ENCODE measurements at regions not wholly inside any gene's neighbourhood (a gene's known extent, or its start where the extent isn't known, plus 50 kb on each side); places are given as distances from the start of the nearest gene placed in this dataset.
"Not testable (repeated sequence)": the region's sequence is repeated elsewhere in the genome, so short reads cannot be mapped to it uniquely, and the experiment has no call there.

DNA sequence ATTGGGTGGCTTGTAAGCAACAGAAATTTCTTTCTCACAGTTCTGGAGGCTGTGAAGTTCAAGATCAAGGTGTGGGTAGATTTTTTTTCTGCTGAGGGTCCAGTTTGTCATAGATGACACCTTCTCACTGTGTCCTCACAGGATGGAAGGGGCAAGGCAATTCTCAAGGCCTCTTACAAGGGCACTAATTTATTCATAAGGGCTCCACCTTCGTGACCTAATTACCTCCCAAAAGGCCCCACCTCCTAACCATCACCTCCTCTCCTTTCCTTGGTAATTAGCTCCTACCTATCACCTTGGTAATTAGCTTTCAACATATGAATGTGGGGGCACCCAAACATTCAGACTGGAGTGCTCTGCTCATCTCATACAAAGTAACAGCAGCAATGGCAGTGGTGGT lies 92.3 kb upstream of the CD44 start:
- TF ChIP-seq, protein P1, sequence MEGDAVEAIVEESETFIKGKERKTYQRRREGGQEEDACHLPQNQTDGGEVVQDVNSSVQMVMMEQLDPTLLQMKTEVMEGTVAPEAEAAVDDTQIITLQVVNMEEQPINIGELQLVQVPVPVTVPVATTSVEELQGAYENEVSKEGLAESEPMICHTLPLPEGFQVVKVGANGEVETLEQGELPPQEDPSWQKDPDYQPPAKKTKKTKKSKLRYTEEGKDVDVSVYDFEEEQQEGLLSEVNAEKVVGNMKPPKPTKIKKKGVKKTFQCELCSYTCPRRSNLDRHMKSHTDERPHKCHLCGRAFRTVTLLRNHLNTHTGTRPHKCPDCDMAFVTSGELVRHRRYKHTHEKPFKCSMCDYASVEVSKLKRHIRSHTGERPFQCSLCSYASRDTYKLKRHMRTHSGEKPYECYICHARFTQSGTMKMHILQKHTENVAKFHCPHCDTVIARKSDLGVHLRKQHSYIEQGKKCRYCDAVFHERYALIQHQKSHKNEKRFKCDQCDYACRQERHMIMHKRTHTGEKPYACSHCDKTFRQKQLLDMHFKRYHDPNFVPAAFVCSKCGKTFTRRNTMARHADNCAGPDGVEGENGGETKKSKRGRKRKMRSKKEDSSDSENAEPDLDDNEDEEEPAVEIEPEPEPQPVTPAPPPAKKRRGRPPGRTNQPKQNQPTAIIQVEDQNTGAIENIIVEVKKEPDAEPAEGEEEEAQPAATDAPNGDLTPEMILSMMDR (IDR thresholded peaks at IDR 0.05; ENCODE audit: low read depth, low read length): no peak
- Histone ChIP-seq H3K36me3 (no peaks in the 10 kb centered on the region), H3K9me3 (ENCODE audit: severe bottlenecking) (no peaks in the 10 kb centered on the region), H3K4me3 (ENCODE audit: low read depth, low read length) (no peak overlapping the region), H3K27ac (no peak overlapping the region), H3K27me3 (ENCODE audit: insufficient read depth, low read depth, severe bottlenecking) (no peaks in the 10 kb centered on the region)
- no peak for DNase-seq

DNA sequence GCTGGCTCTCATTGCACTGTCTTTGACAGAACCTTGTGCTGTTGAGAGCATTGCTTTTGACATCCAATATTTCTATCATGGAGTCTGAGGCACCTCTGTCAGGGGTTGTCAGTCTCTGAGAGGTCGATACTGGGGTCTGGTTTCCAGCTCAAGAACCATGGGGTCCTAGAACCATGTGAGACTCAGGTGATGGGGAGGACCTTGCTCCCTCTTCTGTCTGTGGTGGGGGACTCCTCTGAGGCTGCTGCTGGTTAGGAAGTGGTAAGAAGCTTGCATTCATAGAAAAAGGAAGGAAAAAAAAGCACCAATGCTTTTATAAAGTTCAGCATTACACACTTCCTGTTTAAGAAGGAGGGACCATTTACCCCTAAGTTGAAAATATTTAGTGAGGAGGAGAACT lies 91.8 kb upstream of the CD44 start:
- Histone ChIP-seq H3K27me3 (ENCODE audit: insufficient read depth, low read depth, severe bottlenecking) (no peaks in the 10 kb centered on the region), H3K36me3 (no peaks in the 10 kb centered on the region), H3K9me3 (ENCODE audit: severe bottlenecking) (no peaks in the 10 kb centered on the region), H3K27ac (no peak overlapping the region), H3K4me3 (ENCODE audit: low read depth, low read length) (no peak overlapping the region)
- TF ChIP-seq, protein P1 (IDR thresholded peaks at IDR 0.05; ENCODE audit: low read depth, low read length): no peak
- no peak for DNase-seq

DNA sequence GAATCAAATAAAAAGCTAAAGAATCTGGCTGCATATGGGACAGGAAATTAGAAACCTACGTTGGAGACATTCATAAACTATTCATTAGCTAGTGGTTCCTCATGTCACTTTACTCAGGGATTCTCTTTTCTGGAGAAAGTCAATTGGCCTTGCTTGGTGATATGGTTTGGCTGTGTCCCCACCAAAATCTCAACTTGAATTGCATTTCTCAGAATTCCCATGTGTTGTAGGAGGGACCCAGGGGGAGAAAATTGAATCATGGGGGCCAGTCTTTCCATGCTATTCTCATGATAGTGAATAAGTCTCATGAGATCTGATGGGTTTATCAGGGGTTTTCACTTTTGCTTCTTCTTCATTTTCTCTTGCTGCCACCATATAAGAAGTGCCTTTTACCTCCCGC lies 91.2 kb upstream of the CD44 start:
- Histone ChIP-seq H3K4me3 (ENCODE audit: low read depth, low read length) (no peak overlapping the region), H3K9me3 (ENCODE audit: severe bottlenecking) (no peaks in the 10 kb centered on the region), H3K27me3 (ENCODE audit: insufficient read depth, low read depth, severe bottlenecking) (no peaks in the 10 kb centered on the region), H3K36me3 (no peaks in the 10 kb centered on the region), H3K27ac (no peak overlapping the region)
- no peak for DNase-seq
- TF ChIP-seq, protein P1 (IDR thresholded peaks at IDR 0.05; ENCODE audit: low read depth, low read length): no peak

DNA sequence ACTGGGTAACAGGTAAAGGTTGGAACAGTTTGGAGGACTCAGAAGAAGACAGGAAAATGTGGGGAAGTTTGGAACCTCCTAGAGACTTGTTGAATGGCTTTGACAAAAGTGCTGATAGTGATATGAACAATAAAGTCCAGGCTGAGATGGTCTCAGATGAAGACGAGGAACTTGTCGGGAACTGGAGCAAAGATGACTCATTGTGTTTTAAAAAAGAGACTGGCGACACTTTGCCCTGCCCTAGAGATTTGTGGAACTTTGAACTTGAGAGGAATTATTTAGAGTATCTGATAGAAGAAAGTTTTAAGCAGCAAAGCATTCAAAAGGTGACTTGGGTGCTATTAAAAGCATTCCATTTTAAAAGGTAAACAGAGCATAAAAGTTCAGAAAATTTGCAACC lies 90.6 kb upstream of the CD44 start:
- not testable (repeated sequence) for H3K27me3 ChIP-seq (ENCODE audit: insufficient read depth, low read depth, severe bottlenecking); H3K27ac ChIP-seq; H3K4me3 ChIP-seq (ENCODE audit: low read depth, low read length); H3K9me3 ChIP-seq (ENCODE audit: severe bottlenecking); DNase-seq; H3K36me3 ChIP-seq

DNA sequence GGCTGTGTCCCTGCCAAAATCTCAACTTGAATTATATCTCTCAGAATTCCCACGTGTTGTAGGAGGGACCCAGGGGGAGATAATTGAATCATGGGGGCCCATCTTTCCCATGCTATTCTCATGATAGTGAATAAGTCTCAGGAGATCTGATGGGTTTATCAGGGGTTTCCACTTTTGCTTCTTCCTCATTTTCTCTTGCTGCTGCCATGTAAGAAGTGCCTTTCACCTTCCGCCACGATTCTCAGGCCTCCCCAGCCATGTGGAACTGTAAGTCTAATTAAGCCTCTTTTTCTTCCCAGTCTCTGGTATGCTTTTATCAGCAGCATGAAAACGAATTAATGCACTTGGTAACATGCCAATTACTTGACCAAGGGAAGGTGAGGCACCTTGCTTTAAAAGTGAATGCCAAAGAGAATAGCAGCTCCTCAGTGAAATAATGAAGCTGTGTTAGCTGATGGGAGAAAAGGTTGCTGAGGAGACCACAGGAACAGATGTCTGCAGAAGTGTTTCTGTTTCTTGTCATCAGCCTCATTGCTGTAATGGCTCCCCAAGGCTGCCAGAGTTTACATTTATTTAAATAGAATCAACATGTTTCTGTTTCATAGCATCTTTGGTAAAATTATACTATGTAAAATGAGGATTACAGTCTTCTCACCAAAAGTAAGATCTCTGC lies 89.0 kb upstream of the CD44 start:
- H3K9me3 ChIP-seq (ENCODE audit: severe bottlenecking): no peaks in the 10 kb centered on the region
- TF ChIP-seq, protein P1 (IDR thresholded peaks at IDR 0.05; ENCODE audit: low read depth, low read length): no peak
- H3K36me3 ChIP-seq: no peaks in the 10 kb centered on the region
- no peak overlapping the region for H3K4me3 ChIP-seq (ENCODE audit: low read depth, low read length)
- DNase-seq: no peak
- H3K27ac ChIP-seq: no peak overlapping the region
- no peaks in the 10 kb centered on the region for H3K27me3 ChIP-seq (ENCODE audit: insufficient read depth, low read depth, severe bottlenecking)

DNA sequence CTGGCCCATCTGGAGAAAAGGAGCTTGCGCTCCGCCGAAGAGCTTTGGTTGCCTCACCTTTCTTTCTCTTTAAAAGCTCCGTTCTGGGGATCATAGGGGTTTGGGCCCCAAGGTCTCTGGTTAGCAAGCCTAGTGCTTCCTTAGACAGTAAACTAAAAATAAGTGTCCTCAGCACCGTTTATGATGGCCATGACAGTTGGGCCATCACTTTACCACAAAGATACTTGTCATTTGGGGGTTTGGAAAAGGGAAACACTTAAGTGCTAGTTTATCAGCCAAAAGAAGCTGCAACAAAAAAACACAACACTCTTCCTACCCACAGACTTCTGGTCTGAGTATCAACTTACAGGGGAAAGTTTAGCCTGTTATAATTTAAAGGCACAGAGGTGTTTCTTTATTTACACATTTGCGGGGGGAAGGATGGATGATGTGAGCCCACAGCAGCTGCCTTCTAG lies 88.4 kb upstream of the CD44 start:
- DNase-seq: no peak
- TF ChIP-seq, protein P1 (IDR thresholded peaks at IDR 0.05; ENCODE audit: low read depth, low read length): no peak
- Histone ChIP-seq H3K36me3 (no peaks in the 10 kb centered on the region), H3K9me3 (ENCODE audit: severe bottlenecking) (no peaks in the 10 kb centered on the region), H3K4me3 (ENCODE audit: low read depth, low read length) (no peak overlapping the region), H3K27ac (no peak overlapping the region), H3K27me3 (ENCODE audit: insufficient read depth, low read depth, severe bottlenecking) (no peaks in the 10 kb centered on the region)

Measured in WERI-Rb-1 (cell line).